ENCODE measurements at regions not wholly inside any gene's neighbourhood (a gene's known extent, or its start where the extent isn't known, plus 50 kb on each side); places are given as distances from the start of the nearest gene placed in this dataset.

DNA sequence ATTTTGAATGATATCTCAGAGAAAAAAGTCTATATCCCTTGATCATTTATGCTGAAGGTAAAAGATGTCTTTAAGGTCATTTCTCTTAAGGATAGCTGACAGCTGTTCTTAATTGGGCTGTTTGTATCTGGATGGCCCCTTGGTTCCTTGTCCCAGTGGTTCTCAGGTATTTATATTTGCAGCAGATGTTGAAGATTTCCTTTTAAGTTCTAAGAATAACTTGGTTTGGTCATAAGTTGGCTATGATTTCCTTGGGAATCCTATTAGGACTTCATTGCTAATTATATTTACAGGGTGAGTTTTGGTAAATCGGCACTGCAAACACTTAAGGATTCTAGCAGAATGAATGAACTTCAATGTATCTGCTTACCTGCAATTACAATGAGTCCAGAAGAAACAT, 460.4 kb upstream of the SGO1 start:
- Histone ChIP-seq H3K23me2 (ENCODE audit: low read depth, low read length) (no peaks in the 10 kb centered on the region), H4K91ac (replicated peaks; ENCODE audit: insufficient read length, low read length) (no peak overlapping the region), H2BK15ac (ENCODE audit: low read length) (no peak overlapping the region), H2BK20ac (ENCODE audit: low read length) (no peak overlapping the region), H2AK5ac (ENCODE audit: low read depth, low read length) (no peak overlapping the region), H3K4me2 (ENCODE audit: insufficient read depth in 1 of 2, low read depth in 2 of 2, low read length in 2 of 2) (no peak overlapping the region), H3K14ac (ENCODE audit: insufficient read length) (no peak overlapping the region), H3K4me3 (ENCODE audit: extremely low read depth in 1 of 4, insufficient read depth in 2 of 4, low read depth in 3 of 4, low read length in 4 of 4) (no peak overlapping the region), H3K56ac (replicated peaks; ENCODE audit: insufficient read length, low read depth, low read length) (no peak overlapping the region), H4K5ac (ENCODE audit: insufficient read length, low read depth, low read length) (no peak overlapping the region), H3K27ac (ENCODE audit: low read depth, low read length) (no peak overlapping the region), H3K23ac (ENCODE audit: insufficient read length) (no peak overlapping the region), H3K79me2 (ENCODE audit: control insufficient read depth in 1 of 2, insufficient read depth in 2 of 2, low read length in 2 of 2) (no peaks in the 10 kb centered on the region), H2BK120ac (replicated peaks; ENCODE audit: low read depth, low read length) (no peak overlapping the region), H3K79me1 (ENCODE audit: low read depth, low read length) (no peaks in the 10 kb centered on the region), H2BK5ac (ENCODE audit: low read depth, low read length) (no peak overlapping the region), H3K4ac (replicated peaks; ENCODE audit: insufficient read length, low read depth, low read length) (no peak overlapping the region), H3K18ac (ENCODE audit: extremely low read depth, low read length) (no peak overlapping the region), H3K36me3 (ENCODE audit: control insufficient read depth in 2 of 4, insufficient read depth in 4 of 4, low read length in 3 of 4) (no peaks in the 10 kb centered on the region), H3K4me1 (replicated peaks in 1 of 4; ENCODE audit: control insufficient read depth in 3 of 4, insufficient read depth in 4 of 4, low read length in 3 of 4) (no peaks in the 10 kb centered on the region), H2BK12ac (ENCODE audit: low read depth, low read length) (no peak overlapping the region), H3K9ac (replicated peaks in 1 of 4; ENCODE audit: extremely low read depth in 1 of 4, low read depth in 3 of 4, low read length in 3 of 4) (no peak overlapping the region), H3K27me3 (replicated peaks in 1 of 4; ENCODE audit: control insufficient read depth in 3 of 4, extremely low read depth in 1 of 4, insufficient read depth in 3 of 4, low read length in 3 of 4) (no peaks in the 10 kb centered on the region), H2AFZ (ENCODE audit: low read length) (no peak overlapping the region), H4K8ac (ENCODE audit: extremely low read depth, insufficient read depth, low read length) (no peak overlapping the region), H3K9me3 (ENCODE audit: insufficient read depth in 2 of 2, low read depth in 1 of 2, low read length in 1 of 2) (no peaks in the 10 kb centered on the region), H4K20me1 (replicated peaks in 1 of 2; ENCODE audit: control insufficient read depth in 1 of 2, insufficient read depth in 2 of 2, low read length in 2 of 2) (no peaks in the 10 kb centered on the region)
- ChIA-PET CTCF (ENCODE audit: partially characterized antibody) (no interaction called here), POLR2A (ENCODE audit: partially characterized antibody) (no interaction called here)
- 100% methylated on average over 1 of the region's 1 CpG; no CpG with 5 or more reads in 1 of the 2 experiments for WGBS, 2 experiments (ENCODE audit: extremely low coverage in 1 of 2, insufficient coverage in 1 of 2, insufficient read length in 1 of 2, insufficient replicate concordance in 2 of 2, low coverage in 1 of 2, low lambda C conversion rate in 2 of 2, missing lambda C conversion rate in 1 of 2)
- no peak for TF ChIP-seq CHD2 (IDR thresholded peaks at IDR 0.05; ENCODE audit: low read length)
- DNase-seq (ENCODE audit: low read depth in 1 of 2, low spot score in 2 of 2): no peak
- no peak for FAIRE-seq
